ENCODE measurements at regions not wholly inside any gene's neighbourhood (a gene's known extent, or its start where the extent isn't known, plus 50 kb on each side); places are given as distances from the start of the nearest gene placed in this dataset.

DNA sequence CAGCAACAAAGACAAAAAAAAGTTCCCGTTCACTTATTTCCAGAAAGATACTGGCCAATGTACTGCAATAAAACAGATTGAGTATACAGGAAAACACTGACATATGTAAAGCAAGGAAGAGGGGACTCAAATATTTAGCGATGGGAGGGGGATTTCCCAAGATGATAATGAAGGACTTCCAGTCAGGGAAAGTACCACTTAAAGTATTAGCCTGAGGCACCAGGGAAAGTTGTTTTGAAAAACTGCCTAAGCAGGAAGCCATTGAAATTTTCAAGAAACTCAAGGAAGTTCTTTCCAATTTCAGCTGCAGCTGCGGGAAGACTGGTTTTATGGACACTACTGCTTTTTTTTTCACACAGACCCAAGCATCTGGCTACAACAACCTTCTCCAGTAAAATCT is 1007.4 kb upstream of the NOVA1 start:
- H3K4me1 ChIP-seq: no peaks in the 10 kb centered on the region
- TF ChIP-seq, protein P1, sequence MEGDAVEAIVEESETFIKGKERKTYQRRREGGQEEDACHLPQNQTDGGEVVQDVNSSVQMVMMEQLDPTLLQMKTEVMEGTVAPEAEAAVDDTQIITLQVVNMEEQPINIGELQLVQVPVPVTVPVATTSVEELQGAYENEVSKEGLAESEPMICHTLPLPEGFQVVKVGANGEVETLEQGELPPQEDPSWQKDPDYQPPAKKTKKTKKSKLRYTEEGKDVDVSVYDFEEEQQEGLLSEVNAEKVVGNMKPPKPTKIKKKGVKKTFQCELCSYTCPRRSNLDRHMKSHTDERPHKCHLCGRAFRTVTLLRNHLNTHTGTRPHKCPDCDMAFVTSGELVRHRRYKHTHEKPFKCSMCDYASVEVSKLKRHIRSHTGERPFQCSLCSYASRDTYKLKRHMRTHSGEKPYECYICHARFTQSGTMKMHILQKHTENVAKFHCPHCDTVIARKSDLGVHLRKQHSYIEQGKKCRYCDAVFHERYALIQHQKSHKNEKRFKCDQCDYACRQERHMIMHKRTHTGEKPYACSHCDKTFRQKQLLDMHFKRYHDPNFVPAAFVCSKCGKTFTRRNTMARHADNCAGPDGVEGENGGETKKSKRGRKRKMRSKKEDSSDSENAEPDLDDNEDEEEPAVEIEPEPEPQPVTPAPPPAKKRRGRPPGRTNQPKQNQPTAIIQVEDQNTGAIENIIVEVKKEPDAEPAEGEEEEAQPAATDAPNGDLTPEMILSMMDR (IDR thresholded peaks at IDR 0.05): no peak
- no peak for TF ChIP-seq EP300 (IDR thresholded peaks at IDR 0.05)
- TF ChIP-seq POLR2A (IDR thresholded peaks at IDR 0.05): no peak
- TF ChIP-seq POLR2AphosphoS5 (IDR thresholded peaks at IDR 0.05): no peak
- H3K27me3 ChIP-seq: no peaks in the 10 kb centered on the region
- 26 to 49% methylated on average over 3 of the region's 3 CpGs for WGBS, 2 donors (ENCODE audit: low coverage in 1 of 2)
- H3K4me3 ChIP-seq: no peak overlapping the region
- no peaks in the 10 kb centered on the region for H3K36me3 ChIP-seq
- no peak overlapping the region for H3K27ac ChIP-seq
- no peak for ATAC-seq
- no peaks in the 10 kb centered on the region for H3K9me3 ChIP-seq

DNA sequence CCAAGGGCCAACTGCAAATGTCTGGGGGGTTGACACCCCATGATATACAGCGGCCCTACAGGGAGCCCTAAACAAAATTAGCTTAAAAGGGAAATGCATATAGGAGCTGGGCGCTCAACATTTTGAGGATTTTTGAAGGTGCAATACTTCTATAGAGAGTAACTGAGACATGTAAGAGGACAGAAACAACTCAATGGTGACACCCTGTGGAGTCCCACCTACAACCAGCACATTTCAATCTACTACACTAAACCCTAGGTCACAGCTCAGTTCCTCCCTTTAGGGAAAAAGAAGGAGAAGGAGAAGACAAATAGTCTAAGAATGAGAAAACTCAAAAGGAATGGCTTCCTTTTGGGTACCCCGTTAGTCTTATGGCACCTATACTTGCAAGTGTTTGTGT is 1010.5 kb upstream of the NOVA1 start:
- Histone ChIP-seq H3K36me3 (no peaks in the 10 kb centered on the region), H3K4me3 (no peak overlapping the region), H3K27ac (no peak overlapping the region), H3K27me3 (no peaks in the 10 kb centered on the region), H3K9me3 (no peaks in the 10 kb centered on the region), H3K4me1 (no peaks in the 10 kb centered on the region)
- TF ChIP-seq POLR2AphosphoS5 (IDR thresholded peaks at IDR 0.05) (no peak), EP300 (IDR thresholded peaks at IDR 0.05) (no peak), POLR2A (IDR thresholded peaks at IDR 0.05) (no peak)
- TF ChIP-seq, protein P1 (IDR thresholded peaks at IDR 0.05): no peak
- no peak for ATAC-seq
- WGBS, 2 donors (ENCODE audit: low coverage in 1 of 2): 76 to 79% methylated on average over 3 of the region's 3 CpGs

GRCh38 chr14:27612121-27612520 is 1014.3 kb upstream of the NOVA1 start:
- TF ChIP-seq, protein P1 (IDR thresholded peaks at IDR 0.05): no peak
- TF ChIP-seq POLR2A (IDR thresholded peaks at IDR 0.05) (no peak), EP300 (IDR thresholded peaks at IDR 0.05) (no peak), POLR2AphosphoS5 (IDR thresholded peaks at IDR 0.05) (no peak)
- H3K27me3 ChIP-seq: no peaks in the 10 kb centered on the region
- no peaks in the 10 kb centered on the region for H3K4me1 ChIP-seq
- WGBS, 2 donors (ENCODE audit: low coverage in 1 of 2): 77 to 78% methylated on average over 5 to 6 of the region's 6 CpGs
- no peaks in the 10 kb centered on the region for H3K9me3 ChIP-seq
- no peak overlapping the region for H3K4me3 ChIP-seq
- no peak for ATAC-seq
- H3K36me3 ChIP-seq: no peaks in the 10 kb centered on the region
- H3K27ac ChIP-seq: no peak overlapping the region

DNA sequence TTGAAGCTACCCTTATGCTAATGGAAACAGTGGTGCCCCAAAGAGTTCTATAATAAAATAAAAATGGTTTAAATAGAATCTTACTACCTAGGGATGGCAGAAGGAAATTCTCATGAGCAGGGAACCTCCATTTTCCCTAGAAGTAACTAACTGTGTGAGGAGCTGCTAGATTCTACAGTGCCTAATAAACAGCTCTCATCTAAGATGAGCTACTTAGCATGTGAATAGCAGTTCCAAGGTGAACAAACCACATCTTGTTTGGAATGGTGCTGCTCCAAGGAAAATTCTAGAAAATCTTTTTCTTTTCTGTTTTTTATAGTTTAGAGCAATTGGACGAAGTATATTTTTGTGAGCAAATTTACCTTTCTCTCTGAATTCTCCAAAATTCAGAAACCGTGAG is 1015.3 kb upstream of the NOVA1 start:
- Histone ChIP-seq H3K27ac (no peak overlapping the region), H3K36me3 (no peaks in the 10 kb centered on the region), H3K27me3 (no peaks in the 10 kb centered on the region), H3K4me3 (no peak overlapping the region), H3K9me3 (no peaks in the 10 kb centered on the region), H3K4me1 (no peaks in the 10 kb centered on the region)
- no peak for ATAC-seq
- TF ChIP-seq, protein P1 (IDR thresholded peaks at IDR 0.05): no peak
- TF ChIP-seq EP300 (IDR thresholded peaks at IDR 0.05) (no peak), POLR2AphosphoS5 (IDR thresholded peaks at IDR 0.05) (no peak), POLR2A (IDR thresholded peaks at IDR 0.05) (no peak)
- WGBS, 2 donors (ENCODE audit: low coverage in 1 of 2): 79 to 86% methylated on average over 2 of the region's 2 CpGs

DNA sequence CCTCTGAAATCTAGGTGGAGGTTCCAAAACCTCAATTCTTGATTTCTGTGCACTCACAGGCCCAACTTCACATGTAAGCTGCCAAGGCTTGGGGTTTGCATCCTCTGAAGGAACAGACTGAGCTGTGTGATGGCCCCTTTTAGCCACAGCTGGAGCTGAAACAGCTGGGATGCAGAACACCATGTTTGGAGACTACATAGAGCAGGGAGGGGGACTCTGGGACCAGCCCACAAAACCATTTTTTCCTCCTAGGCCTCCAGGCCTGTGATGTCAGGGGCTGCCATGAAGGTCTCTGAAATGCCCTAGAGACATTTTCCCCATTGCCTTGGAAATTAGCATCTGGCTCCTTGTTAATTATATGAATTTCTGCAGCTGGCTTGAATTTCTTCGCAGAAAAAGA is 1025.9 kb upstream of the NOVA1 start:
- TF ChIP-seq POLR2AphosphoS5 (IDR thresholded peaks at IDR 0.05): no peak
- no peak for TF ChIP-seq POLR2A (IDR thresholded peaks at IDR 0.05)
- TF ChIP-seq, protein P1 (IDR thresholded peaks at IDR 0.05): no peak
- 80% methylated on average over 1 of the region's 1 CpG for WGBS, 2 donors (ENCODE audit: low coverage in 1 of 2)
- Histone ChIP-seq H3K27ac (no peak overlapping the region), H3K36me3 (no peaks in the 10 kb centered on the region), H3K4me1 (no peaks in the 10 kb centered on the region), H3K4me3 (no peak overlapping the region), H3K27me3 (no peaks in the 10 kb centered on the region), H3K9me3 (no peaks in the 10 kb centered on the region)
- ATAC-seq: no peak

Measured in gastroesophageal sphincter (tissue), 4 donors.